NCI-H146 (cell line): ENCODE measurements at regions not wholly inside any gene's neighbourhood (a gene's known extent, or its start where the extent isn't known, plus 50 kb on each side); places are given as distances from the start of the nearest gene placed in this dataset.
"Not testable (repeated sequence)": the region's sequence is repeated elsewhere in the genome, so short reads cannot be mapped to it uniquely, and the experiment has no call there.

Source experiments
- DNase-seq: peaks from one replicate; lab custom pipeline; 2025; lab: John Stamatoyannopoulos, UW

DNA sequence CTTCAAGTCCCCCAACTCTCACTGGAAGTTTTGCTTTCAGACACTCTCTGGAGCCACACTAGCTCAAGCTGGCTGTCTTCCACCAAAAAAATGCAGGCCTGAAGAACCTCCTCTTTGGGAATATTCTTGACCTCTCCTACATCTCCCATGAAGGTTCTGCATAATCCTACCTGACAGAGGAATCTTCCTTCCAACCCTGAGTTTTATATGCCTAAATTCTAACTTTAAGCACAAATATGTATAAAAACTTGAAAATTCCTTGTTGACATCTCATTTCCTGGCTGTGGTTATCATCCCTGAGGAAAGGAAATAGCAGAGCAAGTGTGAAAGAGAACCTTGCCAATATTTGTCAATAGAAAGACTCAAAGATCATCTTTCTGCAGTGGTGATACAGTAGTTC lies 249.0 kb downstream of the LPIN1 start:
- DNase-seq, result no peak

DNA sequence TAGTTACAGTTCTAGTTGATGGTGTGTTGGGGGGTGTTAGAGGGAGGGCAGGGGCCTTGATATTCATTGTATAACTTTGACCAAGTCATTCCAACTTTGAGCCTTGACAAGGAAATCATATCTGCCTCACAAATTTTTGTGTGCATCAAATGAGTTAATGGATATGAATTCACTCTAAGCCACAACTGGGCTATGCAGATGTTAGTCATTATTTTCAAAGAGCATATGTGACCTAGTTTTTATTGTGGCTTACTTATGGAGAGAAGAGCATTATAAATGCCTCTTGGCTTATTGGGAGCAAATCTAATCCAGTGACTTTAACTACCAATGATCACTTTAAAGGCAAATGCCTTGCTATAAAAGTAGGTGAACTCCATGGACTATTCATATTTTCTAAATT lies 250.2 kb downstream of the LPIN1 start:
- no peak for DNase-seq

DNA sequence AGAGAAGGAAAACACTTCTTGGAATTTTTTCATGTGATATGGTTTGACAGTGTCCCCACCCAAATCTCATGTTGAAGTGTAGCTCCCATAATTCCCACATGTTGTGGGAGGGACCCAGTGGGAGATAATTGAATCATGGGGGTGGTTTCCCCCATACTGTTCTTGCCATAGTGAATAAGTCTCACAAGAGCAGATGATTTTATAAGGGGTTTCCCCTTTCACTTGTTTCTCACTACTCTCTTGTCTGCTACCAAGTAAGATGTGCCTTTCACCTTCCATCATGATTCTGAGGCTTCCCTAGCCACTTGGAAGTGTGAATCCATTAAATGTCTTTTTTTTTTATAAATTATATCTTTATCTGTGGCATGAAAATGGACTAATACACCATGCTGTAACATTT lies 250.7 kb downstream of the LPIN1 start:
- no peak for DNase-seq

DNA sequence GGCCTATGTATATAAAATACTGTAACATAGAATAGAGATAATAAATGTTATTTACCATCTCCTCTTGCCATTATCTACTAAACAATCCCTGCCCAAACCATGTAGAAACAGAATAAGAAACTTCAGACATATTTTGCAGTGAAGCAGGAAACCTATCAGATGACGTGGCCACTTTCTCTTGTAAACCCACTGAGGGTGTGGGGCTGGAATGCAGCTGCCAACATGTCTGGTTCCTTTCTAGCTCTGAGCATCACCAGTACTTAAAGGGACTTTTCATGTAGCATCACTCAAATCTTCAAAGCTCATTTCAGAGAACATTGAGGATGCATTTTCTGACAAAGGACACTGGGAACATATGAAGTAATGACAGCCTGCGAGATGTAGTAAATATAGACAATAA lies 251.8 kb downstream of the LPIN1 start:
- no peak for DNase-seq

DNA sequence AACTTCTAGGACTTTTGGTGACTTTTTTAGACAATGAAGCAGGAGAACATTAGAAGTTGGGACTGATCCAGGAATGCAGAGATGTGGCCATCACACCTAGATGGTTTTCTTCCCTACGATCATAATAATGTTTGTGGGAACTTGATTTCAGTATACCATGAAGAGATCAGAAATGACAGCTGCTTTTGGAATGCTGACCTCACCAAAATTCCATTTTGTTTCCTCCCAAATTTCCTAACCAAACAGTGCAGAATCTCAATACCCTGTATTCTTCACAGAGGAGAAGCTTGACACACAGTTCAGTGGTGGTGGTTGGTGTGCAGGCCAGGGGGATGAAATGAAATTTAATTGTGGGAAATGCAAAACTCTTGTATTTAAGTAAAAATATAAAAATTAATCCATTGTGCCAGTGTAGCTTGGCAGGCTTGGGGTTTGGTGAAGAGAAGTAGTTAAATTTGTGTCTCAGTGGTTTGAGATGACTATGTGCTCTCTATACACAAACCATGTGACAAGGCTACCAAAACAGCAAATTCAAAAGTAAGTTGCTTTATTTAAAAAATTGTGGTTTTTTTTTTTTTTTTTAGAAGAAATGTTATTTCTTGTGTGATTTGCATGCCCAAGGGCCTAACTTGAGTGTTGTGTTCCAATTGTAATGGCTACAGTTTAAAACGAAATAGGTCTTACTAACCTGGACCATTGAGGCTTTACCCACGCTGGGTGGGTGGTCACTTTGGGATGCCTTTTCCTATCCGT lies 252.4 kb downstream of the LPIN1 start:
- DNase-seq, result no peak

DNA sequence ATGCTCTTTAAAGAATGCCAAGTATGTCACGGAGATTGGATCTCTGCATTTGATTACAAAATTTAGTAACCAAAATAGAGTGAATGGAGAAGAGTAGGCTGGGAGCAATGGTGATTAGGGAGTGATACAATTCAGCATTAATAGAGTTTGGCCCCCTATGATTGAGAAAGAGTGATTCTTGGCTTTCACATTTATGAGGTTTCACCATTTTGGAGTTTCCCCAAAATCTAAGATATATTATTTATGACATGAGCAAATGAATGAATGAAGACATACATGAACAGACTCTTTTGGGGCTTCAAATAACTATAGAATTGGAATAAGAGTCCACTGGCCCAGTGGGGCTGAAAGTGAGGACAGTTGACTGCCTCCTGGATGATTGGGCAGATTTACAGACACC lies 255.2 kb downstream of the LPIN1 start:
- DNase-seq, result no peak

DNA sequence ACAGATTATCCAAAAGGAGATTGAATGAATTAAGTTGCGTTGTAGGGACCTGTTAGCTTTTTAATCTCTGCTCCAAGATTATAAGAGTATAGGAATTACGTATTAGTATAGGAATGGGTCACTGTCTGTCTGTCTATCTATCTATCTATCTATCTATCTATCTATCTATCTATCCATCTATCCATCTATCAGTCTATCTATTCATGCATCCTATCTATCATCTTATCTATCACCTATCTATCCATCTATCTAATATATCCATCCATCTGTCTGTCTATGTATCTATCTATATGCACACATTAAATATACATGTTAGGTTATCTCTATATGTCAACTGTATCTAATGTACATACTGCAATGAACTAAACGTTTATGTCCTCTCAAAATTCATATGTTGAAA lies 255.8 kb downstream of the LPIN1 start:
- no peak for DNase-seq

DNA sequence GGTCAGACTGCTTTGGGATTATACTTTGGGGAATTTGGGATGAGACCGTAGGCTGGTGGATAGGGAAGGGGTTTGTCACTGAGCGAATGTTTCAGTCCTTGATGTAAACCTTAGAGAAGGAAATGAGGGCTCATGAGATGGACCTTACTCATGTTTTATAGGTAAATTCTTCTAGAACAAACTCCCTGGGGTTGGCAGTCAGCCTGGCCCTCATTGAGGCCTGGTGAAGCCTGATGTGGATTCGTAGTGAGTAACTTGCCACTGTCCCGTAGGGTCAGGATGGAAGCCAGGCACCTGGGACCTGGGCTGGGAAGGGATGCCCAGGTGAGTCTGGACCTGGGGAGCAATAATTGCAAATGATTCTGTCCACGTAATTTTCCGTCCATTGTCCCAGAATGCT lies 258.3 kb downstream of the LPIN1 start:
- DNase-seq, result no peak

DNA sequence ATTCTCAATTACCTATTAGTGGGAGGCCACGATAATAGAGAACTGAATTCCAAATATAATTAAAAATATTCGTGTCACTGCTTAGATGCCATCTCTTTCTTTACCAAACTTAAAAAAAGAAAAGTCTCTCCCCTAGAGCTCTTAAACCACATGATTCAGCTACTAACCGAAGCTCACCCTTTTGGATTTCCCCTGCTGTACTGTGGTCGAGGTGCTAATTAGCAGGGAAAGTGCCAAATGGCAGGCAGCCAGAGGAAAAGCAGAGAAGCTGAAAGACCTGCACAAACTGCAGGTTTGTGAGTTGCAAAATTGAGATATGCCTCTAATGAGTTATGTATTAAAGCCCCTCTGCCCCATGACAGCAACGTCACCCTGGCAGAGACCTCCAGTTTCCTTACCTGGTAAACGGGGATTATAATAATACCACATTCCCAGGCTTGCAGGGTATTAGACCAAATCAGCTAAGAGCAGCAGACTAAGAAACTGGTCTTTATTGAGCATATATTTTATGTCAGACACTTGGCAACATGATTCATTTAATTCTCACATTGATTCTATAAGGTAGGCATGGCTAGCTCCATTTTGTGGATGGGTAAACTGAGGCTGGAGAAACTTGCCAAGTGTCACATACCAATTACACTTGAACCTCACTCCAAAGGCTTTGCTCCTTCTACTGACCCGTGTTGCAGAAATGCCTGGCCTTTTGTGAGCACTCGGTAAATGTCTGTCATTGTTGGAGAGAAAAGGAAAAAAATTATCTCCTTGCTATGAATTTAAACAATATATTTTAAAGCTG lies 259.7 kb downstream of the LPIN1 start:
- DNase-seq, result no peak

DNA sequence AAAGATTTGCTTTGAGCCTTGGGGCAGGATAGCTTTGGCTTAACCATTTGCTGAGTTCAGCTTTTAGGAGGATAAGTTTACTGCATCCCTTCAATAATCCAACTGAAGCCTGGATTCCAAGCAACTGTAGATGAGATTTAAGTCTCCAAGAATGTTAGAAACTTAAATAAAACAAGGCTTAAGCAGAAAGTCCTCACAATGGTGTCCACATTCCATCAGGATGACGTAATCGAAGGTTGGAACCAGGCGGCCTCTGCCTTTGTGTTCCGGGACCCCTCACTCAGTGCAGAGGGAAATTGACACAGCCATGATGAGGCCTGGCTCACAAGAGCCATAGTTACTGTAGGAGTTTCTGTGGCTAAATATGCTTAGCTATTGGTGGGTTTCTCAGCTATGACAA lies 260.4 kb downstream of the LPIN1 start:
- DNase-seq, result no peak

DNA sequence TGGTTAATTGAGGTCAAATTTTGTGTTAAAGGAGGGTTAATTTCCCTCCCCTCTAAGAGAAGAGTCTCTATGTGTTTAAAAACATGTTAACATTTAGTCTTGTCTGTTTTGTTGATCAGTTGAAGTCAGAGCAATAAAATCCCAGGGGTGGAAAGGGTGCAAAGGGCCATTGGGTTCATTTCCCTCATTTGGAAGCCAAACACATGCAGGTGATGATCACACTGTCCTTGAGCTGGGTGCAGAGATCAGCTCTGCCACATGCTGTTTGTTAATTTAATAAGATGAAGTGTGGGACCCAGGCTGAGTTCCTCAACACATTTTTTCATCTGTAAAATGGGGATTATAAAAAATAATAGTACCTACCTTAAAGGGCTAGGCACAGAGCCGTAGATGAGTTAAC lies 260.9 kb downstream of the LPIN1 start:
- no peak for DNase-seq

DNA sequence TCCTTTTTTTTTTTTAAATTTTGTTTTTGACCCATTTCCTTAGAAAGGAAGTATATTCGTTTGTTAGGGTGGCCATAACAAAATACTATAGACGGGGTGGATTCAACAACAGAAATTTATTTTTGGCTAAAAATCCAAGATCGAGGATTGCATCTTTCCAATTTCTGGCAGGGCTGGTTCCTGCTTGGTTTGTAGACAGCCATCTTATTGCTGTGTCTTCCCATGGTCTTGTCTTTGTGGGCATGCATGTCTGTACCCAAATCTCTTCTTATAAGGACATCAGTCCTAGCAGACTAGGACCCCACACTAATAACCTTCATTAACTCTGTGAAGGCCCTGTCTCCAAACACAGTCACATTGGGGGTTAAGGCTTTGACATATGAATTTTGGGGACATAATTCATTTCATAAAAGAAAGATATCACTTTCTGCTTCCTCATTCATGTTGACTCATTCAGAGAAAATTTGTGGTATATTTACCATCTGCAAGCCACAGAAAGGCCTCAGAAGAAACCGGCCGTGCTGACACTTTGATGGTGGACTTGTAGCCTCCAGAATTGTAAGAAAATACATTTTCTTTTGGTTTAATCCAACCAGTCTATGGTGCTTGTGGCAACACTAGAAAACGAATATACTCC lies 262.1 kb downstream of the LPIN1 start:
- no peak for DNase-seq

DNA sequence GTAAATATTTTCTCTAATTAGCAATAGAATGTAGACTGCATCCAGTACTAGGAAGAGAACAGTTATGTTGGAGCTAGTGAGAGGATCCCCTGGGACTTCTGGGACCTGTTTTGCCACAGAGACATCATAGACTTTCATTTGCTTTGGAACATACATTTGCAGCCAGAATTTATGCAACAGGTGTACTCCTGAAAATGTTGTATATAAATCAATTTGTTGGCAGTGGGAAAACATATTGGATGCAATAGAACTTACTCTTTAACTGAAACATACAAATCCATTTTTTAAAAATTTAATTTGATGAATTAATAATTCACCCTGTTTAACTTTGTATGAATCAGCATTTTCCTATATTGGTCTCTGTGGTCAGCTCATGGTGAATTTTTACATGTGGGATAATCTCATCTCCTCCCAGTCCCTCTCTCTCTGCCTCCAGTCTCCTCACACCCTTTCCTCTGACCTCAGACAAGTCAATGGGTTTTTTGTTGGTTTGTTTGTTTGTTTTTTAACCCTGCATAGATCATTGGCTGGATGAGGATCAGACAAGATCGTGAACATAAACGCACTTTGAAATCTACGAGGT lies 263.0 kb downstream of the LPIN1 start:
- DNase-seq, result no peak

DNA sequence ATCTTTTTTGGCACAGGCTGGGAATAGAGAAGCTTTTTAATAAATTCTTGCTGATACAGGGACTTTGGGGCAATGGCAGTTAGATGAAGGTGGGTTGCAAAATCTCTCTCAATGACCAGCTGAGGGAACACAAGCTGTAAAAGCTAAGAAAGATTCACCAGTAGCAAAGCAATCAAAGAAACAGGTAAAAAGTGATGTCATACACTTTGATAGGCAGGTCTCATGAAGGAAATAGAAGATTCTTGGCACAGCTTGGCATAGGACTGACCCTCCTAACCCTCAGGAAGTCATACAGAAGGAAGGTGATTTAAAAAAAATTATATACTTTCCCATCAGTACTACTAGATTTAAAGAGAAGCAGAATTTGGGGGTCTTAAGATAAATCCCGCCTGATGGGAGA lies 263.6 kb downstream of the LPIN1 start:
- DNase-seq, result no peak

DNA sequence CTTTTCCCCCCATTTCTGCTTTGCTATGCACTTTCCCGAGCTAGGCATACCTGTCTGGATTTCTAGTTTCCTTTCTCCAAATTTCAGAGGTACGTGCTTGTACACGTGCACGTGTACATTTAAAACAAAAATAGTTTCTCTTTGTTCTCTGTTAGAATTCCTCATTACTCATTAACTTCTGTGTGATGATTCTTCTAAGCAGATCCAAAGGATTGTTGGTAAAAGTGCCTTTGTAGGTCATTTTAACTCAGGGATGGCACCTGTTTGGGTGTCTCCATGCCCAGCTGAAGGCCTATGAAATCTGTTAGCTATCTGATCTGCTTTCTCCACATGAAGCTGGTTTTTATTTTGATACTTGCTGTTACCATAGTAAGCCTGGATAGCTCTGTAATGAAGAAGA lies 264.3 kb downstream of the LPIN1 start:
- no peak for DNase-seq

DNA sequence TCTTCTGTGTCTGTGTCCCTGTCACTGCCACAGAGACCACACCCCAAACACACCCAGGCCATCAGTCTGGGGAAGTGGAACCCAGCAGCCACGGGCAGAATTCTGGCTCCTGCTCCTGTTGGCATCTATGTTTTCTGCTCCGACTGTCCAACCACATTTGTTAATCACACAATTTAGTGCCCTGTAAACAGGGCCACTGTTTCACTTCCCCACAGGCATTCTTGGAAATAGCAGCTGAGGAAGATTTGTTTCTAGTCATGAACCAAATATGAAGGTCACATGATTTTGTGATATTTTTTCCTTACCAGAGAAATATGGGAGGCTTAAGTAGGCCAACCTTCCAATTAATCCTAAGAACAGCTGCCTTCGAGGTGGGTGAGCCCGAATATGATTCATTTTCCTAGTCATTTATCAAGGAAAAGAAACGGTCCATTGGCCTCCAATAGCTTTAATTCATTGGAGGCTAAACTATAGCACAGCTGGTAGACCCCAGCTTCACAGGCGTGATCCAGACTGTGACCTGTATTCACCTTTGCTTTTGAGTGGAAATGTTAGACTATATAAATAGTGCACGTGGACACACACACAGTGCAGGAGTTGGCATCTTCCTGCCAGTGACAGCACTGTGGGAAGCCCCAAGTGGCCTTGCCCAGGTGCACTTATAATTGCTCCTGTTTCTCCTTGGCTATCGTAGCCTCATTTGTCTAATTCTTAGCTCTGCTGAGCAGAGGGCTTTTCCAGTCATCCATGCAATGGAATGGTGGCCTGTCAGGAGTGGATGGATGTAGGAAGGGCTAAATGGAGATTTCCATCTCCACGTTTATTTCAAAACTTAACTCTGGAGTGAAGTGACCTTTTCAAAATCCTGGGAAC lies 267.9 kb downstream of the LPIN1 start:
- no peak for DNase-seq

DNA sequence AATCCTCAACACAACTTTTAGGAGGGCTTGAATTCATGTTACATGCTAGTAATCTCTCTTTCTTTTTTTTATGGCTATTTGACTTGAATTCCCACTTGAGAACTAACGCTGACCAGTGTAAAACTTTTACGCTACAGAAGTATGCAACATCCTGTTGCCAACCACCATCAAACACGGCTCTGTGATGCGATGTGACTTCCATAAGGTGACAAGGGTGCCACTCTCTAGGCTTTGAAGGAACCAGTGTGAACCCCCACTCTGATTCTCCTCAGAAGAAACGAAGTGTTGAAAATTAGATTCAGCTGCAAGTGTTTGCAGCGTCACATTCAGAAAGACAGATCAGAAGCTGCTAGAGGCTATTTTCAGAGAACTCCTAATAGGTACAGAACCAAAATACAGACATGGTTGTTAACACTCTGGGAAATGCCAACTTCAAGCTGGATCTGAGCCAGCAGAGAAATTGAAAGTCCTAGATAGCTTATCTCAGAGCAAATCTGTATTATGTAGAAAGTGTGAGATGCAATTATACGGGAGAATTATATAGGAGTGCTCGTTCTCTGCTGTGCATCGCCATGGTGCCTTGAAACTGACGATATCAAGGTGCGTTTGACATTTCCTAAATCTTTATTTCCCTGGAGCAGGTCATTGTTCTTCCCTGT lies 271.2 kb downstream of the LPIN1 start:
- DNase-seq, result no peak

DNA sequence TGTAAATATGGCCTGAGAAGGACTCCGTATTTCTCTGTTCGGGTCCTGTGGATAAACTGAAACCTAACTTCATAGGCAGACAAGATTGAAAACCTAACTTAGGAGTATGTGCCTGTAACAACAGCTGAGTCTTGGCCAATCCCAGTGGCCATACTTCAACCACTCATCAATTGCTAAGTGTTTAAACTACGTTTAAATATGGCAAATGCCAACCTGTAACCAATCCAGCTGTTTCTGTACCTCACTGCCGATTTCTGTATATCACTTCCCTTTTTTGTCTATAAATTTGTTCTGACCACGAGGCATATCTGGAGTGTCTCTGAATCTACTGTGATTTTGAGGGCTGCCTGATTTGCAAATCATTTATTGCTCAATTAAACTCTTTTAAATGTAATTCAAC lies 272.3 kb downstream of the LPIN1 start:
- not testable (repeated sequence) for DNase-seq

DNA sequence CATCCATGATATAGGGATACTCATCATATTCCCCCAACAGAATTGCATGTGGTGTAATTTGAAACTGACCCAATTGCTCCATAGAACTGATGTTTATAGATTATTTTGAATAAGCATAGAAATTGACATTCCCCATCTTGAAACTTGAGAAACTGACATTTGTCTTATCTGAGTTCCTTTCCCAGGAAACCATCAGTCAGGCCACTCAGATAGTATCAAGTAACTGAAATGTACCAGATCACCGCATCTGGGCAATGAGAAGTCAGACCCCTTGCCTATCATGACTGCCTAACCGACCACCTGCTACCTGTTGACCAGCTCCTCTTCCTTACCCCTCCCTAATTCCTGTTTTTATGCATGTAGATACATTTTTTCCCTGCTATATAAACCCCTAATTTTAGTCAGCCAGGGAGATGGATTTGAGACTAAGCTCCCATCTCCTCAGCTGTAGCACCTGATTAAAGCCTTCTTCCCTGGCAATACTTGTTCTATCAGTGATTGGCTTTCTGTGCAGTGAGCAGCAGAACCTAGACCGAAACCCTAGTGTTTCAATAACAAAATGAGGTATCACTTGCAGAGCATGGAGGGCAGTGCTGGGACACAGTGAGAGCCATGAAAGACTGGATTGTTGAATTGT lies 274.5 kb downstream of the LPIN1 start:
- no peak for DNase-seq

DNA sequence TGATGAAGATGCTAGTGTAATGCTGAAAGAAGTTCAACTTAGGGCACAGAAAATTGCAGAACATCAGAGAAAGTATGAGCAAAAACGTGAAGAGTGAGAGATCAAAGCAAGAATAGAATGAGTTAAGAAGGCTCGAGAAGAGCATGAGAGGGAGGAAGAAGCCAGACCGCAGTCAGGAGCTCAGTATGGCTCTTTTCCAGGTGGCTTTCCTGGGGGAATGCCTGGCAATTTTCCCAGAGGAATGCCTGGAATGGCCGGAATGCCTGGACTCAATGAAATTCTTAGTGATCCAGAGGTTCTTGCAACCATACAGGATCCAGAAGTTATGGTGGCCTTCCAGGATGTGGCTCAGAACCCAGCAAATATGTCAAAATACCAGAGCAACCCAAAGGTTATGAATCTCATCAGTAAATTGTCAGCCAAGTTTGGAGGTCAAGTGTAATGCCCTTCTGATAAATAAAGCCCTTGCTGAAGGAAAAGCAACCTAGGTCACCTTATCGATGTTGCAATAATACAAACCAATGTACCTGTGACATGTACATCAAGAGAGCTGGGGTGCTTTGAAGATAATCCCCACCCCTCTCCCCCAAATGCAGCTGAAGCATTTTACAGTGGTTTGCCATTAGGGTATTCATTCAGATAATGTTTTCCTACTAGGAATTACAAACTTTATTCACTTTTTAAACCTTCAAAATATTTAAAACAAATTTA lies 277.9 kb downstream of the LPIN1 start:
- not testable (repeated sequence) for DNase-seq
